Left ventricle myocardium superior (tissue), 1 donor: ENCODE measurements at regions not wholly inside any gene's neighbourhood (a gene's known extent, or its start where the extent isn't known, plus 50 kb on each side); places are given as distances from the start of the nearest gene placed in this dataset.

Source experiments
- ATAC-seq: fragments of 200-7000 bp; cut with Tn5 transposase; one replicate; pipeline ENCODE4 v1.9.1; 2020; ENCODE audit warnings: mild to moderate bottlenecking, moderate library complexity
- DNase-seq: peaks from one replicate; pipeline ENCODE4 v3.0.0-alpha.2; 2020
- intact Hi-C: fragments of 100-400 bp; cut with micrococcal nuclease; formaldehyde crosslinking; loops from one replicate; pipeline ENCODE4 v1.11.0; 2022
- donor health status: DM: no; HTN: yes; CAD: no; lungs with severe emphysema.

GRCh38 chr6:91678679-91679446 is 1092.0 kb upstream of the MAP3K7 start:
- intact Hi-C loops: no loop called here
- no peak for DNase-seq
- ATAC-seq: no peak

GRCh38 chr6:91672201-91672600 is 1085.3 kb upstream of the MAP3K7 start:
- no peak for DNase-seq
- ATAC-seq: no peak
- intact Hi-C loops: no loop called here

- ATAC-seq (no peak), DNase-seq (no peak)
- intact Hi-C loops: no loop called here
These were observed 1083.0 kb upstream of the MAP3K7 start for GRCh38 chr6:91669871-91670268.

- intact Hi-C loops: no loop called here
- no peak for DNase-seq
- peak; percentile 30 for ATAC-seq
These were observed 1082.4 kb upstream of the MAP3K7 start for GRCh38 chr6:91669154-91669870.

GRCh38 chr6:91667596-91667995 is 1080.7 kb upstream of the MAP3K7 start:
- DNase-seq: no peak
- no peak for ATAC-seq
- intact Hi-C loops: no loop called here

GRCh38 chr6:91664327-91664959 is 1077.6 kb upstream of the MAP3K7 start:
- no peak for DNase-seq
- intact Hi-C loops: no loop called here
- ATAC-seq: no peak

GRCh38 chr6:91660893-91661292 is 1074.0 kb upstream of the MAP3K7 start:
- no peak for DNase-seq
- no peak for ATAC-seq
- intact Hi-C loops: no loop called here

- no peak for ATAC-seq
These were observed 1073.0 kb upstream of the MAP3K7 start for GRCh38 chr6:91659891-91660290.

GRCh38 chr6:91654793-91655192 is 1067.9 kb upstream of the MAP3K7 start:
- no peak for ATAC-seq

More at GRCh38 chr6:91659891-91660290, 1073.0 kb upstream of the MAP3K7 start:
- no peak for DNase-seq
- intact Hi-C loops: no loop called here

GRCh38 chr6:91654357-91654756 is 1067.5 kb upstream of the MAP3K7 start:
- ATAC-seq (no peak), DNase-seq (no peak)
- intact Hi-C loops: no loop called here

More at GRCh38 chr6:91654793-91655192, 1067.9 kb upstream of the MAP3K7 start:
- DNase-seq: no peak
- intact Hi-C loops: no loop called here

GRCh38 chr6:91653895-91654294 is 1067.0 kb upstream of the MAP3K7 start:
- intact Hi-C loops: no loop called here
- ATAC-seq (no peak), DNase-seq (no peak)

- ATAC-seq (no peak), DNase-seq (no peak)
- intact Hi-C loops: no loop called here
These were observed 1066.3 kb upstream of the MAP3K7 start for GRCh38 chr6:91653076-91653723.

- intact Hi-C loops: no loop called here
- DNase-seq: no peak
- no peak for ATAC-seq
These were observed 1059.8 kb upstream of the MAP3K7 start for GRCh38 chr6:91646649-91647048.

- intact Hi-C loops: no loop called here
- ATAC-seq (no peak), DNase-seq (no peak)
These were observed 1058.9 kb upstream of the MAP3K7 start for GRCh38 chr6:91645811-91646210.

GRCh38 chr6:91637217-91637616 is 1050.3 kb upstream of the MAP3K7 start:
- no peak for ATAC-seq
- intact Hi-C loops: no loop called here
- no peak for DNase-seq

- intact Hi-C loops: no loop called here
- DNase-seq (no peak), ATAC-seq (no peak)
These were observed 1047.9 kb upstream of the MAP3K7 start for GRCh38 chr6:91634791-91635190.

GRCh38 chr6:91633374-91634111 is 1046.7 kb upstream of the MAP3K7 start:
- ATAC-seq: peak; percentile 54
- DNase-seq: no peak
- intact Hi-C loops: no loop called here

GRCh38 chr6:91632308-91632707 is 1045.4 kb upstream of the MAP3K7 start:
- intact Hi-C loops: no loop called here
- ATAC-seq (no peak), DNase-seq (no peak)

- ATAC-seq (no peak), DNase-seq (no peak)
- intact Hi-C loops: no loop called here
These were observed 1044.4 kb upstream of the MAP3K7 start for GRCh38 chr6:91631227-91631626.
